B cell (primary cell): ENCODE measurements at regions not wholly inside any gene's neighbourhood (a gene's known extent, or its start where the extent isn't known, plus 50 kb on each side); places are given as distances from the start of the nearest gene placed in this dataset.

ENCODE experiments used
- ATAC-seq: fragments of 200-7000 bp; cut with Tn5 transposase; one replicate; pipeline ENCODE4 v1.10.0; 2021; ENCODE audit warnings: low read depth, mild to moderate bottlenecking, moderate number of reproducible peaks, moderate library complexity
- CTCF ChIA-PET: fragments of 350-600 bp; sonication (Branson Sonifier 250); formaldehyde crosslinking; loops from one replicate; lab custom pipeline; 2021; ENCODE audit warnings: antibody characterized with exemption, inconsistent platforms; lab: Charles Lee
- POLR2A ChIA-PET: fragments of 350-600 bp; sonication (Branson Sonifier 250); formaldehyde crosslinking; loops from one replicate; lab custom pipeline; 2021; ENCODE audit warnings: antibody characterized with exemption; lab: Charles Lee
- DNase-seq: peaks from one replicate; pipeline ENCODE4 v3.0.0; 2013
- H2AFZ ChIP-seq: 2 replicates; pipeline ENCODE4 v1.6.1; 2012; ENCODE audit warnings: mild to moderate bottlenecking, low read depth, low read length; ENCODE audit not compliant: insufficient read depth, poor library complexity, severe bottlenecking
- H3K27ac ChIP-seq, 2 donors: 1 replicate in 1 of 2; 2 replicates in 1 of 2; pipeline ENCODE4 v1.5.1; 2012 to 2013; ENCODE audit warnings: low read length in 2 of 2, mild to moderate bottlenecking in 2 of 2, moderate library complexity in 1 of 2
- H3K27me3 ChIP-seq, 4 experiments: fragments of 200-600 bp in 1 of 4; sonication (generic) in 1 of 4; replicated peaks in 1 of 4; 1 replicate in 2 of 4; 2 replicates in 2 of 4; pipeline versions ENCODE4 v1.6.1 to v1.7.0; 2013 to 2016; ENCODE audit warnings: low read length in 3 of 4, mild to moderate bottlenecking in 2 of 4, mixed read lengths in 1 of 4, moderate library complexity in 1 of 4; ENCODE audit not compliant: insufficient read depth in 4 of 4, control insufficient read depth in 3 of 4; ENCODE audit errors: control extremely low read depth in 1 of 4
- H3K36me3 ChIP-seq, 2 experiments: replicated peaks in 1 of 2; 1 replicate in 1 of 2; 2 replicates in 1 of 2; pipeline versions ENCODE4 v1.6.1 to v1.7.1; 2013; ENCODE audit warnings: low read length in 1 of 2; ENCODE audit not compliant: insufficient read depth in 2 of 2, control insufficient read depth in 1 of 2; ENCODE audit errors: control extremely low read depth in 1 of 2, extremely low read depth in 1 of 2
- H3K4me1 ChIP-seq, 2 donors: fragments of 200-600 bp in 1 of 2; sonication (generic) in 1 of 2; 1 replicate in 1 of 2; 2 replicates in 1 of 2; pipeline versions ENCODE4 v1.5.1 to v1.6.1; 2013 to 2017; ENCODE audit warnings: low read length in 2 of 2; ENCODE audit not compliant: control insufficient read depth in 2 of 2, insufficient read depth in 2 of 2
- H3K4me2 ChIP-seq: replicated peaks from 2 replicates; pipeline ENCODE3; 2012; ENCODE audit warnings: mild to moderate bottlenecking, low read depth, low read length; ENCODE audit not compliant: poor library complexity, severe bottlenecking
- H3K4me3 ChIP-seq, 5 experiments: fragments of 200-600 bp in 1 of 5; sonication (generic) in 1 of 5; 1 replicate in 3 of 5; 2 replicates in 2 of 5; pipeline versions ENCODE4 v1.5.1 to v1.7.0; 2011 to 2016; ENCODE audit warnings: low read length in 4 of 5, mild to moderate bottlenecking in 4 of 5, low read depth in 2 of 5, control low read depth in 1 of 5, moderate library complexity in 1 of 5; ENCODE audit not compliant: insufficient read depth in 1 of 5; ENCODE audit errors: control extremely low read depth in 1 of 5, extremely low read depth in 1 of 5
- H3K79me2 ChIP-seq: fragments of 200-600 bp; sonication (generic); one replicate; pipeline ENCODE4 v1.6.0; 2016; ENCODE audit warnings: low read length; ENCODE audit not compliant: control insufficient read depth, insufficient read depth
- H3K9ac ChIP-seq: fragments of 200-600 bp; sonication (generic); 2 replicates; pipeline ENCODE4 v1.6.1; 2017; ENCODE audit warnings: mild to moderate bottlenecking, low read length, moderate library complexity
- H3K9me3 ChIP-seq, 3 donors: one replicate each; pipeline versions ENCODE4 v1.6.1 to v1.7.1; 2013; ENCODE audit warnings: low read length in 2 of 3; ENCODE audit not compliant: control insufficient read depth in 2 of 3, insufficient read depth in 1 of 3; ENCODE audit errors: control extremely low read depth in 1 of 3
- H4K20me1 ChIP-seq: 2 replicates; pipeline ENCODE4 v1.6.0; 2012; ENCODE audit warnings: mild to moderate bottlenecking, low read length; ENCODE audit not compliant: insufficient read depth, control insufficient read depth, poor library complexity, severe bottlenecking
- H3K27ac Mint-ChIP-seq: one replicate; pipeline ENCODE4 v1.8.0; 2021; ENCODE audit warnings: mixed read lengths
- H3K27me3 Mint-ChIP-seq: one replicate; pipeline ENCODE4 v1.8.0; 2021; ENCODE audit warnings: mixed read lengths
- H3K4me1 Mint-ChIP-seq: one replicate; pipeline ENCODE4 v1.8.0; 2021; ENCODE audit warnings: mixed read lengths
- H3K4me3 Mint-ChIP-seq: one replicate; pipeline ENCODE4 v1.8.0; 2021; ENCODE audit warnings: mixed read lengths
- H3K9me3 Mint-ChIP-seq: one replicate; pipeline ENCODE4 v1.8.0; 2022; ENCODE audit warnings: mixed read lengths; ENCODE audit not compliant: insufficient read depth
- CTCF ChIP-seq: fragments of 200-600 bp; IDR thresholded peaks from one replicate; pipeline ENCODE4 v1.8.0; 2022; ENCODE audit warnings: antibody characterized with exemption, mild to moderate bottlenecking
- EZH2 ChIP-seq: IDR thresholded peaks from 2 replicates; pipeline ENCODE4 v1.6.1; 2012; ENCODE audit warnings: borderline replicate concordance, low read depth, mild to moderate bottlenecking, moderate library complexity, low read length; ENCODE audit not compliant: insufficient read depth, poor library complexity, severe bottlenecking
- WGBS: methylation state at CpG from one replicate; pipeline ENCODE4 v1.1.5; 2013; ENCODE audit warnings: missing lambda C conversion rate; ENCODE audit not compliant: insufficient coverage; 5-methylcytosine and 5-hydroxymethylcytosine counted together
- intact Hi-C: fragments of 100-400 bp; cut with micrococcal nuclease; formaldehyde crosslinking; loops from one replicate; pipeline ENCODE4 v1.10.0; 2022

- TF ChIP-seq CTCF, result no peak
- TF ChIP-seq EZH2, result no peak
Measured at GRCh38 chr7:16171928-16172327, 249.4 kb downstream of the CRPPA start.

GRCh38 chr7:16170671-16171070 lies 250.7 kb downstream of the CRPPA start:
- Histone ChIP-seq H3K9ac (no peak overlapping the region), H2AFZ (no peak overlapping the region), H3K4me3 (no peak overlapping the region), H3K36me3 (no peaks in the 10 kb centered on the region), H3K79me2 (no peaks in the 10 kb centered on the region), H3K9me3 (peaks cover 0 to 9% (median 0%) of the 10 kb centered on the region in 3 donors), H4K20me1 (no peaks in the 10 kb centered on the region), H3K27me3 (no peaks in the 10 kb centered on the region), H3K4me1 (no peaks in the 10 kb centered on the region), H3K27ac (no peak overlapping the region), H3K4me2 (no peak overlapping the region)
- Mint-ChIP-seq H3K4me1 (no peaks in the 10 kb centered on the region), H3K4me3 (no peak overlapping the region), H3K27me3 (no peaks in the 10 kb centered on the region), H3K27ac (no peak overlapping the region), H3K9me3 (no peaks in the 10 kb centered on the region)
- ATAC-seq (no peak), DNase-seq (no peak)
- ChIA-PET POLR2A (no interaction called here), CTCF (no interaction called here)
- TF ChIP-seq EZH2, result no peak
- no peak for TF ChIP-seq CTCF
- 97% methylated on average over 16 of the region's 18 CpGs for WGBS
- intact Hi-C loops, result no loop called here

More at GRCh38 chr7:16171928-16172327, 249.4 kb downstream of the CRPPA start:
- no peaks in the 10 kb centered on the region for H3K27me3 ChIP-seq
- ChIA-PET POLR2A (no interaction called here), CTCF (no interaction called here)
- H3K36me3 ChIP-seq, result no peaks in the 10 kb centered on the region
- WGBS, result 85% methylated on average over 2 of the region's 3 CpGs
- no peaks in the 10 kb centered on the region for H3K79me2 ChIP-seq
- peaks cover 0 to 9% (median 0%) of the 10 kb centered on the region in 3 donors for H3K9me3 ChIP-seq
- H3K27me3 Mint-ChIP-seq, result no peaks in the 10 kb centered on the region
- H3K4me3 Mint-ChIP-seq, result no peak overlapping the region
- no peaks in the 10 kb centered on the region for H3K9me3 Mint-ChIP-seq
- no peak overlapping the region for H3K9ac ChIP-seq
- H3K27ac ChIP-seq, result no peak overlapping the region
- intact Hi-C loops, result no loop called here
- H3K4me1 ChIP-seq, result no peaks in the 10 kb centered on the region
- H3K27ac Mint-ChIP-seq, result no peak overlapping the region
- no peak for DNase-seq
- no peak overlapping the region for H3K4me3 ChIP-seq
- no peak for ATAC-seq
- H3K4me2 ChIP-seq, result no peak overlapping the region
- H3K4me1 Mint-ChIP-seq, result no peaks in the 10 kb centered on the region
- H2AFZ ChIP-seq, result no peak overlapping the region
- H4K20me1 ChIP-seq, result no peaks in the 10 kb centered on the region
